ENCODE measurements at regions not wholly inside any gene's neighbourhood (a gene's known extent, or its start where the extent isn't known, plus 50 kb on each side); places are given as distances from the start of the nearest gene placed in this dataset.

- no peak overlapping the region for H3K4me3 ChIP-seq (ENCODE audit: low read length)
- peaks cover 63% of the 10 kb centered on the region for H3K4me1 ChIP-seq (ENCODE audit: control insufficient read depth, insufficient read depth, low read length)
- intact Hi-C loops (cut with micrococcal nuclease), result no loop called here
- DNase-seq (no peak), ATAC-seq (no peak)
- WGBS (ENCODE audit: insufficient coverage), result 75% methylated on average over 4 of the region's 4 CpGs
- Mint-ChIP-seq H3K36me3 (no peaks in the 10 kb centered on the region), H3K9me3 (no peaks in the 10 kb centered on the region), H3K27me3 (ENCODE audit: low read depth in 2 of 2) (no peaks in the 10 kb centered on the region), H3K4me3 (no peak overlapping the region), H3K27ac (peak overlapping the region in 1 of 2 donors; percentile 78), H3K4me1 (peaks cover 49 to 87% of the 10 kb centered on the region in 2 donors)
- peaks cover 24% of the 10 kb centered on the region for H3K36me3 ChIP-seq (ENCODE audit: control insufficient read depth, insufficient read depth, low read length)
- H3K9me3 ChIP-seq (ENCODE audit: control insufficient read depth, insufficient read depth, low read length), result no peaks in the 10 kb centered on the region
- H3K27ac ChIP-seq (ENCODE audit: low read length), result no peak overlapping the region
- TF ChIP-seq CTCF (IDR thresholded peaks at IDR 0.05), result no peak
- H3K27me3 ChIP-seq (ENCODE audit: control insufficient read depth, insufficient read depth, low read length), result no peaks in the 10 kb centered on the region
Observed at GRCh38 chr22:22763512-22763911, 119.1 kb downstream of the GGTLC2 start.

- intact Hi-C loops (cut with micrococcal nuclease), result no loop called here
- peaks cover 24% of the 10 kb centered on the region for H3K36me3 ChIP-seq (ENCODE audit: control insufficient read depth, insufficient read depth, low read length)
- no peaks in the 10 kb centered on the region for H3K9me3 ChIP-seq (ENCODE audit: control insufficient read depth, insufficient read depth, low read length)
- no peaks in the 10 kb centered on the region for H3K9me3 Mint-ChIP-seq
- no peak overlapping the region for H3K4me3 Mint-ChIP-seq
- H3K27ac Mint-ChIP-seq, result peak overlapping the region in 1 of 2 donors; percentile 78
- H3K27me3 Mint-ChIP-seq (ENCODE audit: low read depth in 2 of 2), result no peaks in the 10 kb centered on the region
- WGBS (ENCODE audit: insufficient coverage), result 85% methylated on average over 1 of the region's 2 CpGs
- DNase-seq (no peak), ATAC-seq (no peak)
- H3K4me1 Mint-ChIP-seq, result peaks cover 50 to 87% of the 10 kb centered on the region in 2 donors
- H3K36me3 Mint-ChIP-seq, result no peaks in the 10 kb centered on the region
- TF ChIP-seq CTCF (IDR thresholded peaks at IDR 0.05), result no peak
- H3K27ac ChIP-seq (ENCODE audit: low read length), result no peak overlapping the region
- no peak overlapping the region for H3K4me3 ChIP-seq (ENCODE audit: low read length)
- peaks cover 64% of the 10 kb centered on the region for H3K4me1 ChIP-seq (ENCODE audit: control insufficient read depth, insufficient read depth, low read length)
- no peaks in the 10 kb centered on the region for H3K27me3 ChIP-seq (ENCODE audit: control insufficient read depth, insufficient read depth, low read length)
Observed at GRCh38 chr22:22764085-22764484, 119.7 kb downstream of the GGTLC2 start.

GRCh38 chr22:22767876-22768602, 119.6 kb upstream of the IGLL5 start:
- DNase-seq, result peak in 1 of 2 donors; percentile 8
- Mint-ChIP-seq H3K9me3 (no peaks in the 10 kb centered on the region), H3K4me3 (no peak overlapping the region), H3K36me3 (no peaks in the 10 kb centered on the region), H3K27ac (peak overlapping the region in 1 of 2 donors; percentile 49), H3K4me1 (peaks cover 48 to 86% of the 10 kb centered on the region in 2 donors), H3K27me3 (ENCODE audit: low read depth in 2 of 2) (no peaks in the 10 kb centered on the region)
- Histone ChIP-seq H3K4me1 (ENCODE audit: control insufficient read depth, insufficient read depth, low read length) (peaks cover 73% of the 10 kb centered on the region), H3K9me3 (ENCODE audit: control insufficient read depth, insufficient read depth, low read length) (no peaks in the 10 kb centered on the region), H3K27me3 (ENCODE audit: control insufficient read depth, insufficient read depth, low read length) (no peaks in the 10 kb centered on the region), H3K27ac (ENCODE audit: low read length) (no peak overlapping the region), H3K36me3 (ENCODE audit: control insufficient read depth, insufficient read depth, low read length) (peaks cover 16% of the 10 kb centered on the region), H3K4me3 (ENCODE audit: low read length) (no peak overlapping the region)
- no peak for TF ChIP-seq CTCF (IDR thresholded peaks at IDR 0.05)
- intact Hi-C loops (cut with micrococcal nuclease), result no loop called here
- WGBS (ENCODE audit: insufficient coverage), result 83% methylated on average over 10 of the region's 10 CpGs
- no peak for ATAC-seq

GRCh38 chr22:22768885-22769284, 118.7 kb upstream of the IGLL5 start:
- no peaks in the 10 kb centered on the region for H3K27me3 ChIP-seq (ENCODE audit: control insufficient read depth, insufficient read depth, low read length)
- DNase-seq (no peak), ATAC-seq (no peak)
- intact Hi-C loops (cut with micrococcal nuclease), result no loop called here
- no peaks in the 10 kb centered on the region for H3K27me3 Mint-ChIP-seq (ENCODE audit: low read depth in 2 of 2)
- H3K36me3 ChIP-seq (ENCODE audit: control insufficient read depth, insufficient read depth, low read length), result peaks cover 12% of the 10 kb centered on the region
- no peaks in the 10 kb centered on the region for H3K9me3 Mint-ChIP-seq
- H3K9me3 ChIP-seq (ENCODE audit: control insufficient read depth, insufficient read depth, low read length), result no peaks in the 10 kb centered on the region
- H3K36me3 Mint-ChIP-seq, result no peaks in the 10 kb centered on the region
- H3K27ac ChIP-seq (ENCODE audit: low read length), result no peak overlapping the region
- H3K4me3 Mint-ChIP-seq, result no peak overlapping the region
- H3K4me1 Mint-ChIP-seq, result peaks cover 48 to 85% of the 10 kb centered on the region in 2 donors
- H3K4me3 ChIP-seq (ENCODE audit: low read length), result no peak overlapping the region
- H3K4me1 ChIP-seq (ENCODE audit: control insufficient read depth, insufficient read depth, low read length), result peaks cover 76% of the 10 kb centered on the region
- WGBS (ENCODE audit: insufficient coverage), result 97% methylated on average over 2 of the region's 2 CpGs
- no peak for TF ChIP-seq CTCF (IDR thresholded peaks at IDR 0.05)
- peak overlapping the region in 1 of 2 donors; percentile 49 for H3K27ac Mint-ChIP-seq
